ENCODE measurements at regions not wholly inside any gene's neighbourhood (a gene's known extent, or its start where the extent isn't known, plus 50 kb on each side); places are given as distances from the start of the nearest gene placed in this dataset.

DNA sequence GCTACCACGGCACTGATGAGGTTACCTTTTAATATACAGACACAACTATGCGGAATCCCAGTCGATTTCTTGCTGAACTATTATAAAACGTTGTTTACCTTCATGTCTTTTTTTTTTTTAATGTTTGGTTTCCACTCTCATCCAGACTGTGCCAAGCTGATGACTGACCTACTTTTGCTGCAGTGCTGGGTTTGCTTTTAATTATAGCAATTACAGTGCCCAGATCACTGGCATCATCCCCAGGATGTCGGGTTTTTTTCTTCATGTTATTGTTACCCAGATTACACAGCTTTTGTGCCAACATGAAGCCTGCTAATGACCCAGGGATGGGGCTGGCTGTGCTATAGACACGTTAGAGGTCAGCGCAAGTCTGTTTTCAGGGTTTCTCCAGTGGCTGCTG lies 294.0 kb upstream of the ATP10A start:
- Histone ChIP-seq H3K27ac (replicated peaks) (no peak overlapping the region), H3K4me3 (replicated peaks; ENCODE audit: insufficient read depth, low read length) (no peak overlapping the region), H3K27me3 (ENCODE audit: insufficient read depth, poor library complexity, severe bottlenecking) (no peaks in the 10 kb centered on the region)
- no peak for DNase-seq (ENCODE audit: low read depth in 1 of 2, low spot score in 1 of 2)
- no peak for TF ChIP-seq SPI1 (IDR thresholded peaks at IDR 0.05; ENCODE audit: borderline replicate concordance, low read depth)
- TF ChIP-seq, protein P1, sequence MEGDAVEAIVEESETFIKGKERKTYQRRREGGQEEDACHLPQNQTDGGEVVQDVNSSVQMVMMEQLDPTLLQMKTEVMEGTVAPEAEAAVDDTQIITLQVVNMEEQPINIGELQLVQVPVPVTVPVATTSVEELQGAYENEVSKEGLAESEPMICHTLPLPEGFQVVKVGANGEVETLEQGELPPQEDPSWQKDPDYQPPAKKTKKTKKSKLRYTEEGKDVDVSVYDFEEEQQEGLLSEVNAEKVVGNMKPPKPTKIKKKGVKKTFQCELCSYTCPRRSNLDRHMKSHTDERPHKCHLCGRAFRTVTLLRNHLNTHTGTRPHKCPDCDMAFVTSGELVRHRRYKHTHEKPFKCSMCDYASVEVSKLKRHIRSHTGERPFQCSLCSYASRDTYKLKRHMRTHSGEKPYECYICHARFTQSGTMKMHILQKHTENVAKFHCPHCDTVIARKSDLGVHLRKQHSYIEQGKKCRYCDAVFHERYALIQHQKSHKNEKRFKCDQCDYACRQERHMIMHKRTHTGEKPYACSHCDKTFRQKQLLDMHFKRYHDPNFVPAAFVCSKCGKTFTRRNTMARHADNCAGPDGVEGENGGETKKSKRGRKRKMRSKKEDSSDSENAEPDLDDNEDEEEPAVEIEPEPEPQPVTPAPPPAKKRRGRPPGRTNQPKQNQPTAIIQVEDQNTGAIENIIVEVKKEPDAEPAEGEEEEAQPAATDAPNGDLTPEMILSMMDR (IDR thresholded peaks at IDR 0.05; ENCODE audit: insufficient read depth, low read length), result no peak
- no peak for TF ChIP-seq POLR2AphosphoS5 (IDR thresholded peaks at IDR 0.05; ENCODE audit: low read depth)
- TF ChIP-seq GABPA (IDR thresholded peaks at IDR 0.05; ENCODE audit: low read depth), result no peak
- TF ChIP-seq, protein P2, sequence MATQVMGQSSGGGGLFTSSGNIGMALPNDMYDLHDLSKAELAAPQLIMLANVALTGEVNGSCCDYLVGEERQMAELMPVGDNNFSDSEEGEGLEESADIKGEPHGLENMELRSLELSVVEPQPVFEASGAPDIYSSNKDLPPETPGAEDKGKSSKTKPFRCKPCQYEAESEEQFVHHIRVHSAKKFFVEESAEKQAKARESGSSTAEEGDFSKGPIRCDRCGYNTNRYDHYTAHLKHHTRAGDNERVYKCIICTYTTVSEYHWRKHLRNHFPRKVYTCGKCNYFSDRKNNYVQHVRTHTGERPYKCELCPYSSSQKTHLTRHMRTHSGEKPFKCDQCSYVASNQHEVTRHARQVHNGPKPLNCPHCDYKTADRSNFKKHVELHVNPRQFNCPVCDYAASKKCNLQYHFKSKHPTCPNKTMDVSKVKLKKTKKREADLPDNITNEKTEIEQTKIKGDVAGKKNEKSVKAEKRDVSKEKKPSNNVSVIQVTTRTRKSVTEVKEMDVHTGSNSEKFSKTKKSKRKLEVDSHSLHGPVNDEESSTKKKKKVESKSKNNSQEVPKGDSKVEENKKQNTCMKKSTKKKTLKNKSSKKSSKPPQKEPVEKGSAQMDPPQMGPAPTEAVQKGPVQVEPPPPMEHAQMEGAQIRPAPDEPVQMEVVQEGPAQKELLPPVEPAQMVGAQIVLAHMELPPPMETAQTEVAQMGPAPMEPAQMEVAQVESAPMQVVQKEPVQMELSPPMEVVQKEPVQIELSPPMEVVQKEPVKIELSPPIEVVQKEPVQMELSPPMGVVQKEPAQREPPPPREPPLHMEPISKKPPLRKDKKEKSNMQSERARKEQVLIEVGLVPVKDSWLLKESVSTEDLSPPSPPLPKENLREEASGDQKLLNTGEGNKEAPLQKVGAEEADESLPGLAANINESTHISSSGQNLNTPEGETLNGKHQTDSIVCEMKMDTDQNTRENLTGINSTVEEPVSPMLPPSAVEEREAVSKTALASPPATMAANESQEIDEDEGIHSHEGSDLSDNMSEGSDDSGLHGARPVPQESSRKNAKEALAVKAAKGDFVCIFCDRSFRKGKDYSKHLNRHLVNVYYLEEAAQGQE (IDR thresholded peaks at IDR 0.05; ENCODE audit: insufficient replicate concordance, low read depth), result no peak

DNA sequence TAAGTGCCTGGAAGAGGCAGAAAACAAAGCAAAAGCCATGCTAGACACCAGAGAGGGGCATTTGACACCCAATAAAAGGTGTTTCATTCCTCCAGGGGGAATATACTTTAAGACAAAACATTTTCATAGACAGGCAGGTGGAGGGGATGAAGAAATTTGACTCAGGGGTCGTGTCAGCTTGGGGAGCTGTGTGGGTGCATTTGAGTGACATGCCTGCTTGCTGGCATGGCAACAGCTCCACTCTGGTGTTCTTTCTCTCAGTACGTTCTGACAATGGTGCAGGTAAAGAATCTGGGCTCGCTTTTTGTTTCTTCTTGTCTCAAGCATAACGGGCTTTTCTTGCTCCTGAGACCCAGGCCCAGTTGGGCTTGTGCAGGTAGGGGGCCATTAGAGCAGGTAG lies 292.9 kb upstream of the ATP10A start:
- Histone ChIP-seq H3K27ac (replicated peaks) (no peak overlapping the region), H3K4me3 (replicated peaks; ENCODE audit: insufficient read depth, low read length) (no peak overlapping the region), H3K27me3 (ENCODE audit: insufficient read depth, poor library complexity, severe bottlenecking) (no peaks in the 10 kb centered on the region)
- TF ChIP-seq, protein P1 (IDR thresholded peaks at IDR 0.05; ENCODE audit: insufficient read depth, low read length), result no peak
- TF ChIP-seq GABPA (IDR thresholded peaks at IDR 0.05; ENCODE audit: low read depth), result no peak
- TF ChIP-seq SPI1 (IDR thresholded peaks at IDR 0.05; ENCODE audit: borderline replicate concordance, low read depth), result no peak
- TF ChIP-seq POLR2AphosphoS5 (IDR thresholded peaks at IDR 0.05; ENCODE audit: low read depth), result no peak
- TF ChIP-seq, protein P2 (IDR thresholded peaks at IDR 0.05; ENCODE audit: insufficient replicate concordance, low read depth), result no peak
- no peak for DNase-seq (ENCODE audit: low read depth in 1 of 2, low spot score in 1 of 2)

DNA sequence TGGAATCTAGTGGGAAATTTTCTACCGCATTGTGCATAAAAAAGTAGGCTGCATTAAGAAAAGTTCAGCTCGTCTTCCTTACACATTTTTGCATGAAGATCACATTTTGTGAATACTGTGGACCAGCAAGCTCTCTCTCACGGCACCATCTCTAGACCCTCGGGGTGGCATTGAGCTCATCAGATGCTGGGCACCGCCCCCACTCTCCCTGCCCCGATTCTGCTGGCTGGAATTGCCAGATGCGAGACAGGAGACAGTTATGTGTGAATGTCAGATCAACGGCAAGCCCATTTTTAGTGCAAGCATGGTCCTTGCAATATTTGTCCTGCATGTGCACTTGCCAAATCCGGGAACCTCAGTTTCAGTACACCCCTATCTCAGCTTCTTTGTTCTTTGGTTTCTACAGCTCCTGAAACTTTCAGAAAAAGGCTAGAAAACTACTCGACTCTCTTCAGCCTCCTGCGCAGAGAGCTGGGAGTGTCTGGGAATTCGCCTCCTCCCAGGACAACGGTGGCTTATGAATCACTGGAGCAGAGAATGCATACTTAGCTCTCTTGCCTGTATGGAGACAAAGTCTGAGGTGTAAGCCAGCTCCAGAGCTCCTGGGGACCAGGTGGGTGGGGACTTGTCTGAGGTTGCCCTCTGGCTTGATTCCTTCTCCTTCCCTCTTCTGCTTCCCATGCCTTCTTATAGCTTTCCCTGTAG lies 285.2 kb upstream of the ATP10A start:
- no peak overlapping the region for H3K27ac ChIP-seq (replicated peaks)
- no peak overlapping the region for H3K4me3 ChIP-seq (replicated peaks; ENCODE audit: insufficient read depth, low read length)
- no peaks in the 10 kb centered on the region for H3K27me3 ChIP-seq (ENCODE audit: insufficient read depth, poor library complexity, severe bottlenecking)
- TF ChIP-seq, protein P1 (IDR thresholded peaks at IDR 0.05; ENCODE audit: insufficient read depth, low read length), result no peak
- TF ChIP-seq, protein P2 (IDR thresholded peaks at IDR 0.05; ENCODE audit: insufficient replicate concordance, low read depth), result no peak
- TF ChIP-seq SPI1 (IDR thresholded peaks at IDR 0.05; ENCODE audit: borderline replicate concordance, low read depth), result no peak
- no peak for TF ChIP-seq GABPA (IDR thresholded peaks at IDR 0.05; ENCODE audit: low read depth)
- TF ChIP-seq POLR2AphosphoS5 (IDR thresholded peaks at IDR 0.05; ENCODE audit: low read depth), result no peak
- no peak for DNase-seq (ENCODE audit: low read depth in 1 of 2, low spot score in 1 of 2)

All from HL-60 (cell line).